Subcutaneous abdominal adipose tissue (tissue), 5 donors: ENCODE measurements at regions not wholly inside any gene's neighbourhood (a gene's known extent, or its start where the extent isn't known, plus 50 kb on each side); places are given as distances from the start of the nearest gene placed in this dataset.

ENCODE experiments used
- H3K27ac ChIP-seq: one replicate; pipeline ENCODE4 v1.7.0; 2013; ENCODE audit warnings: low read depth, mild to moderate bottlenecking, inconsistent platforms, low read length, moderate library complexity
- H3K27me3 ChIP-seq, 5 donors: one replicate each; pipeline ENCODE4 v1.7.0; 2013; ENCODE audit warnings: low read length in 5 of 5, inconsistent platforms in 1 of 5; ENCODE audit not compliant: control insufficient read depth in 5 of 5, insufficient read depth in 4 of 5
- H3K36me3 ChIP-seq, 5 donors: one replicate each; pipeline ENCODE4 v1.7.0; 2013; ENCODE audit warnings: low read length in 5 of 5; ENCODE audit not compliant: control insufficient read depth in 5 of 5, insufficient read depth in 5 of 5
- H3K4me1 ChIP-seq, 5 donors: one replicate each; pipeline ENCODE4 v1.7.0; 2013; ENCODE audit warnings: low read length in 5 of 5, mild to moderate bottlenecking in 3 of 5, moderate library complexity in 1 of 5; ENCODE audit not compliant: control insufficient read depth in 5 of 5, insufficient read depth in 5 of 5
- H3K4me3 ChIP-seq, 5 donors: one replicate each; pipeline ENCODE4 v1.7.0; 2013; ENCODE audit warnings: low read length in 5 of 5, low read depth in 1 of 5
- H3K9ac ChIP-seq, 5 donors: one replicate each; pipeline ENCODE4 v1.7.0; 2013; ENCODE audit warnings: low read length in 5 of 5, mild to moderate bottlenecking in 4 of 5, moderate library complexity in 3 of 5
- H3K9me3 ChIP-seq, 5 donors: one replicate each; pipeline ENCODE4 v1.7.0; 2013; ENCODE audit warnings: low read length in 5 of 5; ENCODE audit not compliant: control insufficient read depth in 5 of 5
- donor health status: healthy.
- donor health status: healthy.
- donor health status: healthy.
- donor health status: healthy.
- donor health status: healthy.

DNA sequence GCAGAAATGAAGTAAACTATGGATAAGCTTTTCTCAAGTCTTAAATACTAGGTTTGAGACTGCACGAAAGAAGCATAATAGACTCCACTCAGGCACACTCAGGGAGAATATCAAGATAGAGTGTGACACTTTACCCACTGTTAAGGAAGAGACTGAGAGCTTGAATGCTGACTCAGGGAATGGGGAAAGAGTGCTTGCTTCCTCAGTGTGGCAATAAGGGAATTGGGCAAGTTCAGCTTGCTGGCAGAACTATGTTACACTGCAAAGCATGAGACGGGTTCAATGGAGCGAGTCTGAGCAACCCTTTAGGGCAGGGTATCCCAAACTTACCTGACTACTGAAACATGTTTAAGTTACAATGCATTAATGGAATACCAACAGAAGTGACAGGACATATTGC lies 237.7 kb upstream of the MEF2C start:
- no peak overlapping the region for H3K9ac ChIP-seq
- peaks cover 0 to 16% (median 9%) of the 10 kb centered on the region in 5 donors for H3K4me1 ChIP-seq
- no peaks in the 10 kb centered on the region for H3K27me3 ChIP-seq
- H3K4me3 ChIP-seq, result no peak overlapping the region
- peak overlapping the region; percentile 0 for H3K27ac ChIP-seq
- no peaks in the 10 kb centered on the region for H3K36me3 ChIP-seq
- H3K9me3 ChIP-seq, result no peaks in the 10 kb centered on the region

GRCh38 chr5:89117124-89117644 lies 234.2 kb upstream of the MEF2C start:
- Histone ChIP-seq H3K4me3 (no peak overlapping the region), H3K4me1 (peaks cover 0 to 16% (median 9%) of the 10 kb centered on the region in 5 donors), H3K27me3 (no peaks in the 10 kb centered on the region), H3K27ac (no peak overlapping the region), H3K9ac (no peak overlapping the region), H3K9me3 (no peaks in the 10 kb centered on the region), H3K36me3 (no peaks in the 10 kb centered on the region)

DNA sequence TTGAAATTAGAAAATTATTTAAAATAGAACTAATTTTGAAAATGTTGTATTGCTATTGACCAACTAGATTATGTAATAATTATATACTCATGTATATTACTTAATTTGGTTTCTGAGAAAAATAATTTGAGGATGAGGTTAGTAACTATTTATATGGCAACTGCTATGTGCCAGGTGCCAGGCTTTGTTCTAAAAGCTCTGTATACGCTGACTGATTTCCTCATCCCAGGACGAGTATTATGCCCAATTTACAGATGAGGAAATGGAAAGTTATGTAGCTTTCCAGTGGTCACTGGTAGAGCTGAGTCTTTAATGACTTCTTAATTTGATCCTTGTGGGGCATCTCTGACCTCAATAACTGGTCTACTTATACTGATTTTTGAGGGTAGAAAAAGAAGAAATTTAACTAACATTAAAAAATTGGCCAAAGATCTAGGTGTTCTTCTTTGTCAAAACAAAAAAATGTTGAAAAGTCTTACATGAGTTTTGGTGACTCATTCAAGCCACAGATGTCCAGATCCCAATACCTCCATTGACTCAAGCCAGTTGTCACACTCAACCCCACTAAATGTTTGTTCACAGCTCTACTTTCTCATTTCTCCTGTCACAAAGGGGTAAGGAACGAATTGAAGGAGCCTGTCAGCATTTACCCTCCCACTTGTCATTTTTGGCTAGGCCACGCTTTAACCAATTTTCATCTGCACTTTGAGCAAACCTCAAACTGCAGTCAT lies 228.1 kb upstream of the MEF2C start:
- Histone ChIP-seq H3K4me1 (no peaks in the 10 kb centered on the region), H3K9ac (no peak overlapping the region), H3K4me3 (no peak overlapping the region), H3K36me3 (no peaks in the 10 kb centered on the region), H3K27me3 (no peaks in the 10 kb centered on the region), H3K9me3 (no peaks in the 10 kb centered on the region), H3K27ac (no peak overlapping the region)

DNA sequence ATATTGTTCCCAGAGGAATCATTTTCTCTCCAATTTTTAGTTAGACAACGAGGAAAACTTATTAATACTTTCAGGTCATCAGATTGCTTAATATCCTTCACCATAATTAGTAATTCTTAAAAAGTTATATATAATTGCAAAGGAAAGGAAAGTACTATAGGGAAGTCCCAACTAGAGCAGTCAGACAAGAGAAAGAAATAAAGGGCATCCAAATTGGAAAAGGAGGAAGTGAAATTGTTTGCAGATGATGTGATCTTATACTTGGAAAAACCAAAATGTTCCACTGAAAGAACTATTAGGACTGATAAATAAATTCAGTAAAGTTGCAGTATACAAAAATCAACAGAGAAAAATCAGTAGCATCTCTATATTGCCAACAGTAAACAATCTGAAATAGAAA lies 223.5 kb upstream of the MEF2C start:
- Histone ChIP-seq H3K9ac (no peak overlapping the region), H3K4me3 (no peak overlapping the region), H3K36me3 (no peaks in the 10 kb centered on the region), H3K4me1 (no peaks in the 10 kb centered on the region), H3K27ac (no peak overlapping the region), H3K27me3 (no peaks in the 10 kb centered on the region), H3K9me3 (no peaks in the 10 kb centered on the region)

- H3K27me3 ChIP-seq, result no peaks in the 10 kb centered on the region
- H3K9me3 ChIP-seq, result no peaks in the 10 kb centered on the region
- H3K27ac ChIP-seq, result no peak overlapping the region
- H3K4me3 ChIP-seq, result no peak overlapping the region
- H3K4me1 ChIP-seq, result no peaks in the 10 kb centered on the region
- H3K36me3 ChIP-seq, result no peaks in the 10 kb centered on the region
- H3K9ac ChIP-seq, result no peak overlapping the region
Observed at GRCh38 chr5:89105836-89106235, 222.9 kb upstream of the MEF2C start.

- no peak overlapping the region for H3K4me3 ChIP-seq
Observed at GRCh38 chr5:89105171-89105695, 222.2 kb upstream of the MEF2C start.

DNA sequence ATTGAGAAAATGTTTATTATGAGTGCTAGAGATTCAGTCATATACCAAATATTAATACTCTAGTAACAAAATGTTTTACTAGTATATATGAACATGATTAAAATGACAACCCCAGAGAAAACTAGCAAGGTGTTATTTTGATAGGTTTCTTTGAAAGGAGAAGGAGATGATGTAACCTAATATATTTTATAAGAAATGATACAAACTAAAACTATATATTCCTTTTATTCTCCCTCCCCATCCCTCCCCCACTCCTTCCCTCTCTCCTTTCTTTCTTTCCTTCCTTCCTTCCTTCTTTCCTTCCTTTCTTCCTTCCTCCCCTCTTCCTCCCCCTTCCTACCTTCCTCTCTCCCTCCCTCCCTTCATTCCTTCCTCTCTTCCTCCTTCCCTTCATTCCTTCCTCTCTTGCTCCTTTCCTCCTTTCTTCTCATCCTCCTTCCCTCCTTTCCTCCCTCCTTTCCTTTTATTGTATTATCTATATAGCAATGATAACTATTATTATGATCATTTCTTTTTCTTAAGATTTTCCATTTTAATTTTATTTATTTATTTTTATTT lies 215.3 kb upstream of the MEF2C start:
- H3K36me3 ChIP-seq, result no peaks in the 10 kb centered on the region
- H3K27me3 ChIP-seq, result no peaks in the 10 kb centered on the region
- H3K27ac ChIP-seq, result no peak overlapping the region
- H3K4me1 ChIP-seq, result no peaks in the 10 kb centered on the region
- H3K4me3 ChIP-seq, result no peak overlapping the region
- H3K9me3 ChIP-seq, result no peaks in the 10 kb centered on the region
- H3K9ac ChIP-seq, result no peak overlapping the region

More at GRCh38 chr5:89105171-89105695, 222.2 kb upstream of the MEF2C start:
- Histone ChIP-seq H3K4me1 (no peaks in the 10 kb centered on the region), H3K36me3 (no peaks in the 10 kb centered on the region), H3K27ac (no peak overlapping the region), H3K9ac (no peak overlapping the region), H3K27me3 (no peaks in the 10 kb centered on the region), H3K9me3 (no peaks in the 10 kb centered on the region)

GRCh38 chr5:89097103-89097502 lies 214.1 kb upstream of the MEF2C start:
- Histone ChIP-seq H3K36me3 (no peaks in the 10 kb centered on the region), H3K4me1 (no peaks in the 10 kb centered on the region), H3K27me3 (no peaks in the 10 kb centered on the region), H3K27ac (no peak overlapping the region), H3K9me3 (no peaks in the 10 kb centered on the region), H3K9ac (no peak overlapping the region), H3K4me3 (no peak overlapping the region)

- no peak overlapping the region for H3K9ac ChIP-seq
- H3K4me1 ChIP-seq, result no peaks in the 10 kb centered on the region
- H3K27ac ChIP-seq, result no peak overlapping the region
- no peaks in the 10 kb centered on the region for H3K27me3 ChIP-seq
- H3K9me3 ChIP-seq, result no peaks in the 10 kb centered on the region
- H3K4me3 ChIP-seq, result no peak overlapping the region
- no peaks in the 10 kb centered on the region for H3K36me3 ChIP-seq
Observed at GRCh38 chr5:89095341-89095740, 212.4 kb upstream of the MEF2C start.

DNA sequence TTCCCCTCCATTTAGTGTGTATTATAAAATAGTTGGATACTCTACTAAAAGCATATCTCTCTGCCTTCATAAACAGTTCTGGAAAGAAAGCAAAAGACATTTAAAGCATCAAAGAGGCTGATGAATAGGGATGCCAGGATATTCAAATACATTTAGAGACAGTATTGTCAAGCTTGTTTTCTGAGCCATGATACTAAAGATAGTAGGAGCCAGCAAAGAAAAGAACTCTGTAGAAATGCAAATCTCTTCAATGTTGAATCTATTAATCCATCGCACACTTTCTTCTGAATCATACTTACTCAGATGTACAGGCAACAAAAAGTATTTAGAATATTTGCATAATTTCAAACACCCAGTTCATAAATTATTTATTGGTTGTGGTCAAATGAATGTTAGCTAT lies 207.1 kb upstream of the MEF2C start:
- H3K9me3 ChIP-seq, result no peaks in the 10 kb centered on the region

More for the DNA sequence above, 207.1 kb upstream of the MEF2C start:
- Histone ChIP-seq H3K9ac (no peak overlapping the region), H3K4me3 (no peak overlapping the region), H3K36me3 (no peaks in the 10 kb centered on the region), H3K4me1 (no peaks in the 10 kb centered on the region), H3K27me3 (no peaks in the 10 kb centered on the region), H3K27ac (no peak overlapping the region)
